ENCODE measurements at regions not wholly inside any gene's neighbourhood (a gene's known extent, or its start where the extent isn't known, plus 50 kb on each side); places are given as distances from the start of the nearest gene placed in this dataset.

GRCh38 chr15:77853910-77854309, 221.2 kb upstream of the LINGO1 start:
- no peak overlapping the region for H2BK5ac ChIP-seq (ENCODE audit: low read depth, low read length)
- H3K36me3 ChIP-seq (ENCODE audit: control insufficient read depth in 2 of 4, insufficient read depth in 4 of 4, low read length in 3 of 4) = no peaks in the 10 kb centered on the region
- H3K14ac ChIP-seq (ENCODE audit: insufficient read length) = no peak overlapping the region
- no peak overlapping the region for H4K5ac ChIP-seq (ENCODE audit: insufficient read length, low read depth, low read length)
- H2BK12ac ChIP-seq (ENCODE audit: low read depth, low read length) = no peak overlapping the region
- H3K23me2 ChIP-seq (ENCODE audit: low read depth, low read length) = no peaks in the 10 kb centered on the region
- H4K8ac ChIP-seq (ENCODE audit: extremely low read depth, insufficient read depth, low read length) = no peak overlapping the region
- H3K79me1 ChIP-seq (ENCODE audit: low read depth, low read length) = no peaks in the 10 kb centered on the region
- H2BK15ac ChIP-seq (ENCODE audit: low read length) = no peak overlapping the region
- no peak overlapping the region for H2AFZ ChIP-seq (ENCODE audit: low read length)
- H3K18ac ChIP-seq (ENCODE audit: extremely low read depth, low read length) = no peak overlapping the region
- 81% methylated on average over 6 of the region's 6 CpGs; no CpG with 5 or more reads in 1 of the 2 experiments for WGBS, 2 experiments (ENCODE audit: extremely low coverage in 1 of 2, insufficient coverage in 1 of 2, insufficient read length in 1 of 2, insufficient replicate concordance in 2 of 2, low coverage in 1 of 2, low lambda C conversion rate in 2 of 2, missing lambda C conversion rate in 1 of 2)
- H3K79me2 ChIP-seq (ENCODE audit: control insufficient read depth in 1 of 2, insufficient read depth in 2 of 2, low read length in 2 of 2) = no peaks in the 10 kb centered on the region
- H3K4ac ChIP-seq (replicated peaks; ENCODE audit: insufficient read length, low read depth, low read length) = no peak overlapping the region
- no peak overlapping the region for H3K9ac ChIP-seq (replicated peaks in 1 of 4; ENCODE audit: extremely low read depth in 1 of 4, low read depth in 3 of 4, low read length in 3 of 4)
- no peaks in the 10 kb centered on the region for H4K20me1 ChIP-seq (replicated peaks in 1 of 2; ENCODE audit: control insufficient read depth in 1 of 2, insufficient read depth in 2 of 2, low read length in 2 of 2)
- no peak overlapping the region for H2BK20ac ChIP-seq (ENCODE audit: low read length)
- 0 out of 4 replicates have a peak, but pooled peaks cover 0 to 2% of the 10 kb centered on the region in 2 experiments for H3K9me3 ChIP-seq (ENCODE audit: insufficient read depth in 2 of 2, low read depth in 1 of 2, low read length in 1 of 2)
- POLR2A ChIA-PET (ENCODE audit: partially characterized antibody) = no interaction called here
- H3K4me2 ChIP-seq (ENCODE audit: insufficient read depth in 1 of 2, low read depth in 2 of 2, low read length in 2 of 2) = no peak overlapping the region
- H2AK5ac ChIP-seq (ENCODE audit: low read depth, low read length) = no peak overlapping the region
- no peaks in the 10 kb centered on the region for H3K4me1 ChIP-seq (replicated peaks in 1 of 4; ENCODE audit: control insufficient read depth in 3 of 4, insufficient read depth in 4 of 4, low read length in 3 of 4)
- peaks cover 0 to 3% (median 0%) of the 10 kb centered on the region in 4 experiments; a peak in 2 of 7 replicates for H3K27me3 ChIP-seq (replicated peaks in 1 of 4; ENCODE audit: control insufficient read depth in 3 of 4, extremely low read depth in 1 of 4, insufficient read depth in 3 of 4, low read length in 3 of 4)
- no peak overlapping the region for H2BK120ac ChIP-seq (replicated peaks; ENCODE audit: low read depth, low read length)
- no peak overlapping the region for H3K56ac ChIP-seq (replicated peaks; ENCODE audit: insufficient read length, low read depth, low read length)
- DNase-seq (ENCODE audit: low read depth in 1 of 2, low spot score in 2 of 2) (no peak), FAIRE-seq (no peak)
- no peak overlapping the region for H3K23ac ChIP-seq (ENCODE audit: insufficient read length)
- CTCF ChIA-PET (ENCODE audit: partially characterized antibody) = interaction anchor here (0.9 to 2.7 kb wide), 4 partner anchors 14 to 51 kb away, joined by 3 to 13 read pairs (median 8); no protein-coding TSS in a partner anchor
- H3K4me3 ChIP-seq (ENCODE audit: extremely low read depth in 1 of 4, insufficient read depth in 2 of 4, low read depth in 3 of 4, low read length in 4 of 4) = no peak overlapping the region
- TF ChIP-seq KDM1A (IDR thresholded peaks at IDR 0.05; ENCODE audit: borderline replicate concordance, low read length) = no peak
- TF ChIP-seq JUN (IDR thresholded peaks at IDR 0.05; ENCODE audit: low read depth, low read length) = no peak
- TF ChIP-seq USF2 (IDR thresholded peaks at IDR 0.05; ENCODE audit: low read length) = no peak
- H3K27ac ChIP-seq (ENCODE audit: low read depth, low read length) = no peak overlapping the region
- H4K91ac ChIP-seq (replicated peaks; ENCODE audit: insufficient read length, low read length) = no peak overlapping the region

All from H1 (cell line).